ENCODE measurements at regions not wholly inside any gene's neighbourhood (a gene's known extent, or its start where the extent isn't known, plus 50 kb on each side); places are given as distances from the start of the nearest gene placed in this dataset.

DNA sequence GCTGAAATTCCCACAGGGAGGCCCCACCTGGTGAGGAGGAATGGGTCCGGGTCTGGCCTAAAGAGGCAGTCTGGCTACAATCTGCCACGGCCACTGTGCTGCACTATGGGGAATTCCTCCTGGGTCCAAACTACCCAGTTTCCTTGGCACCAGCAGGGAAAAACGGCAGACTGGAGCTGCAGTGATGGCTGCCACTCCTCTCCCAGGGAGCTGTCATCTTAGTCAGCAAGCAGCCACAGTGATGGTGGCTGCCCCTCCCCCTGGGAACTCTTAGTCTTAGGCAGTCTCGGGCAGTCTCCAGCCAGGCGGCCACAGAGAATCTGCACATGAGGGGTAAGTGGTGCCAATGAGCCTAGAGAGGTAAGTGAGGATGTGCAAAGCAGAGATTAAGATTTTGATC is 205.8 kb downstream of the TMEM38B start:
- TF ChIP-seq, protein P1, sequence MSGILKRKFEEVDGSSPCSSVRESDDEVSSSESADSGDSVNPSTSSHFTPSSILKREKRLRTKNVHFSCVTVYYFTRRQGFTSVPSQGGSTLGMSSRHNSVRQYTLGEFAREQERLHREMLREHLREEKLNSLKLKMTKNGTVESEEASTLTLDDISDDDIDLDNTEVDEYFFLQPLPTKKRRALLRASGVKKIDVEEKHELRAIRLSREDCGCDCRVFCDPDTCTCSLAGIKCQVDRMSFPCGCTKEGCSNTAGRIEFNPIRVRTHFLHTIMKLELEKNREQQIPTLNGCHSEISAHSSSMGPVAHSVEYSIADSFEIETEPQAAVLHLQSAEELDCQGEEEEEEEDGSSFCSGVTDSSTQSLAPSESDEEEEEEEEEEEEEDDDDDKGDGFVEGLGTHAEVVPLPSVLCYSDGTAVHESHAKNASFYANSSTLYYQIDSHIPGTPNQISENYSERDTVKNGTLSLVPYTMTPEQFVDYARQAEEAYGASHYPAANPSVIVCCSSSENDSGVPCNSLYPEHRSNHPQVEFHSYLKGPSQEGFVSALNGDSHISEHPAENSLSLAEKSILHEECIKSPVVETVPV (CRISPR knock-in tag; IDR thresholded peaks at IDR 0.05), result no peak
- TF ChIP-seq TOX (CRISPR knock-in tag; IDR thresholded peaks at IDR 0.05; ENCODE audit: borderline replicate concordance) (no peak), ZFP30 (CRISPR knock-in tag; IDR thresholded peaks at IDR 0.05) (no peak), CREB5 (CRISPR knock-in tag; IDR thresholded peaks at IDR 0.05; ENCODE audit: low read depth) (no peak), ZFP3 (CRISPR knock-in tag; IDR thresholded peaks at IDR 0.05) (no peak), SNAI2 (CRISPR knock-in tag; IDR thresholded peaks at IDR 0.05) (no peak), RARB (CRISPR knock-in tag; IDR thresholded peaks at IDR 0.05) (no peak), TCF4 (CRISPR knock-in tag; IDR thresholded peaks at IDR 0.05; ENCODE audit: borderline replicate concordance) (no peak)
- TF ChIP-seq, protein P2, sequence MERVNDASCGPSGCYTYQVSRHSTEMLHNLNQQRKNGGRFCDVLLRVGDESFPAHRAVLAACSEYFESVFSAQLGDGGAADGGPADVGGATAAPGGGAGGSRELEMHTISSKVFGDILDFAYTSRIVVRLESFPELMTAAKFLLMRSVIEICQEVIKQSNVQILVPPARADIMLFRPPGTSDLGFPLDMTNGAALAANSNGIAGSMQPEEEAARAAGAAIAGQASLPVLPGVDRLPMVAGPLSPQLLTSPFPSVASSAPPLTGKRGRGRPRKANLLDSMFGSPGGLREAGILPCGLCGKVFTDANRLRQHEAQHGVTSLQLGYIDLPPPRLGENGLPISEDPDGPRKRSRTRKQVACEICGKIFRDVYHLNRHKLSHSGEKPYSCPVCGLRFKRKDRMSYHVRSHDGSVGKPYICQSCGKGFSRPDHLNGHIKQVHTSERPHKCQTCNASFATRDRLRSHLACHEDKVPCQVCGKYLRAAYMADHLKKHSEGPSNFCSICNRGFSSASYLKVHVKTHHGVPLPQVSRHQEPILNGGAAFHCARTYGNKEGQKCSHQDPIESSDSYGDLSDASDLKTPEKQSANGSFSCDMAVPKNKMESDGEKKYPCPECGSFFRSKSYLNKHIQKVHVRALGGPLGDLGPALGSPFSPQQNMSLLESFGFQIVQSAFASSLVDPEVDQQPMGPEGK (CRISPR knock-in tag; IDR thresholded peaks at IDR 0.05; ENCODE audit: borderline replicate concordance), result no peak
